ENCODE measurements at regions not wholly inside any gene's neighbourhood (a gene's known extent, or its start where the extent isn't known, plus 50 kb on each side); places are given as distances from the start of the nearest gene placed in this dataset.

DNA sequence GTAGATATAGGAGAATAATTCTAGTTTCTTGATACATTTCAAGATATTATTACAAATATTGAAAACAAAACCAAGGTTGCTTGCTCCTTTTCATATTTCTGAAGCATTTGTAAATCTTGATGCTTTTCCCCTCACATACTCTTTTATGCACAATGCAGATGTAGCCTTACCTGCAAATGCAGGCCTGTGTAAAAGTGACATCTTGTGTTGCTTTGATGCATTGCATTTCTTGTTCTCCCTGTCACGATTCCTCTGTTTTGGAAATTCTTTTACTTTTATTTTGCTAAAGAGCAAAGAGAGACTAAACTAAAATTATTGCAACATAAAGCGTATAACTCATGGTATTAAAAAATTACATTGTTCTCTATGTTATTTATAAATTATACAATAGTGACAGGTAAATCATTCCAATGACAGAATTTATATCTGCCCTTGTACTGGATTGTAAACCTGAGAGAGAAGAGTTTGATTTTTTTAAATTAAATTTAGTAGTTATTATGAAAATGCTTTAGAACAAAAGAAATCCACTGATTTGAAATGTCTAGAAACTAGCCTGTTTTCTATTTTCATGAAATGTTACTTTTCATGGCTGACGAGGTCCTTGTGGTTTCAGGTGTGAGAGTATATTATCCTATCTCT is 970.0 kb downstream of the MAT2B start:
- no peak for DNase-seq (ENCODE audit: low read depth)
- TF ChIP-seq, protein P1, sequence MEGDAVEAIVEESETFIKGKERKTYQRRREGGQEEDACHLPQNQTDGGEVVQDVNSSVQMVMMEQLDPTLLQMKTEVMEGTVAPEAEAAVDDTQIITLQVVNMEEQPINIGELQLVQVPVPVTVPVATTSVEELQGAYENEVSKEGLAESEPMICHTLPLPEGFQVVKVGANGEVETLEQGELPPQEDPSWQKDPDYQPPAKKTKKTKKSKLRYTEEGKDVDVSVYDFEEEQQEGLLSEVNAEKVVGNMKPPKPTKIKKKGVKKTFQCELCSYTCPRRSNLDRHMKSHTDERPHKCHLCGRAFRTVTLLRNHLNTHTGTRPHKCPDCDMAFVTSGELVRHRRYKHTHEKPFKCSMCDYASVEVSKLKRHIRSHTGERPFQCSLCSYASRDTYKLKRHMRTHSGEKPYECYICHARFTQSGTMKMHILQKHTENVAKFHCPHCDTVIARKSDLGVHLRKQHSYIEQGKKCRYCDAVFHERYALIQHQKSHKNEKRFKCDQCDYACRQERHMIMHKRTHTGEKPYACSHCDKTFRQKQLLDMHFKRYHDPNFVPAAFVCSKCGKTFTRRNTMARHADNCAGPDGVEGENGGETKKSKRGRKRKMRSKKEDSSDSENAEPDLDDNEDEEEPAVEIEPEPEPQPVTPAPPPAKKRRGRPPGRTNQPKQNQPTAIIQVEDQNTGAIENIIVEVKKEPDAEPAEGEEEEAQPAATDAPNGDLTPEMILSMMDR (conservative IDR thresholded peaks at IDR 0.05; ENCODE audit: low read depth, low read length) = peak; percentile 89
- no peak overlapping the region for H3K4me3 ChIP-seq (ENCODE audit: low read length)

DNA sequence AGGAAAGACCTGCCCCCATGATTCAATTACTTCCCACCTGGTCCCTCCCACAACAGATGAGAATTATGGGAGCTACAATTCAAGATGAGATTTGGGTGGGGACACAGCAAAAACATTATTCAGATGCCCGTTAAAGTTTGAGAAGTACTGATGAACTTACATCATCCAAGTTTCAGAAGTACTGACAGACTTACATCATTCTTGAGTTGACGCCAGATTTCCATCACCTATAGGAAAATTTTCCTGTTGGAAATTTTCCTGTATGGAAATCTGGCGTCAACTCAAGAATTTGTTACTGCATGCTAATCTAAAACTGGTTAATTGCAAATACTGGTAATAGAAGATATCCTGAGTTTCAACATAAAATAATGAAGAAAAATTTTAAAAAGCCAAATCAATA is 975.9 kb downstream of the MAT2B start:
- H3K4me3 ChIP-seq (ENCODE audit: low read length) = no peak overlapping the region
- TF ChIP-seq, protein P1 (conservative IDR thresholded peaks at IDR 0.05; ENCODE audit: low read depth, low read length) = no peak
- no peak for DNase-seq (ENCODE audit: low read depth)

DNA sequence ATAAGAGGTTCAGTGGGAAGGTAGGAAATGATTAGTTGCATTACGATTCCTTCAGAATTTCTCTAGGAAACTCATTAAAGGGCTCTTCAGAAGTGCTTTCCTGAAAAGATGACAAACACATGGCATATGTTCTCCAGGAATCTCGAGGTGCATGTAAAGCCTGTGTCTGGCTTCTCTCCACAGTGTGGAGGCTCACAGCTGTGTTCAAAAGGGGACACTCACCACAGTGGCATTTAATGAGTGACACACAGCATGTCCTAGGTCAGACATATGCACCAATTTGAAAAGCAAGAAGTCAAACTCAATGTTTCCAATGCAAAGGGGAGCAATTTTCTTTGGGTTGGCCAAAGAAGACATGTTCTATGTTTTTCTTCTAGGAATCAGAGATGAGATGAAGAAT is 976.9 kb downstream of the MAT2B start:
- TF ChIP-seq, protein P1 (conservative IDR thresholded peaks at IDR 0.05; ENCODE audit: low read depth, low read length) = no peak
- H3K4me3 ChIP-seq (ENCODE audit: low read length) = no peak overlapping the region
- no peak for DNase-seq (ENCODE audit: low read depth)

DNA sequence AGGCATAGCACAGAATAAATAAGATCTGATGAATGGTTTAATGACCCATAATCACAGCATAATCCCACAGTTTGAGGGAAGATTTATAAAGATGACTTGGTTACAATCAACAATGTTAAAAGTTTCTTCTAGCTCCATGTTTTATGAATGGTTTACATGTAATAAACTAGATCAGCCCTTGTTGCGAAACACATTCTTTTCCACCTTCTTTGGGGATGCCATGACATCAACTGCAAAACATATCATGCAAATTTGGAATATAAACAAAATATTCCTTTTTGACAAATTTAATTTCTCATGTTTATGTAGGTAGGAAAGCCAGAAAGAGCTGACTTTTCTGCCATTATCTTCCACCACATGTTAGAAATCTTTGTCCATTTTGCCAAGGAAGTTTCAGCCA is 979.5 kb downstream of the MAT2B start:
- no peak for DNase-seq (ENCODE audit: low read depth)
- TF ChIP-seq, protein P1 (conservative IDR thresholded peaks at IDR 0.05; ENCODE audit: low read depth, low read length) = no peak
- H3K4me3 ChIP-seq (ENCODE audit: low read length) = no peak overlapping the region

DNA sequence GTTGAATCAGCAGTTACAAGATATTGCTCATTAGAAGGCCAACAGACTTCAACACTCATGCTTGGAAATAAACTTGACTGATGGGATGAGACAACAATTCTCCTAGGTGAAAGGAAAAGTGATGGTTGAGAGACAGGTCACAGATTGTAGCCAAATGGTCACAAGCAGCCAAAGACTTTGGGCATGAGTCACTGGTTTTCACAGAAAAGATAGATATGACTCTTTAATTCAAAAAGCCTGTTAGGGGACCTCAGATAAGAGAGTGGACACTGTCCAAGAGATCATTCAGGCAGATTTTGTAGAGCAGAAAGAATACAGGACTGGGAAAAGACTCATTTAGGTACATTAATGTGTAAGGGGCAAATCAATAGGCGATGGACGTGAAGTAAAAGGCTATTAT is 982.5 kb downstream of the MAT2B start:
- no peak for DNase-seq (ENCODE audit: low read depth)
- TF ChIP-seq, protein P1 (conservative IDR thresholded peaks at IDR 0.05; ENCODE audit: low read depth, low read length) = no peak
- H3K4me3 ChIP-seq (ENCODE audit: low read length) = no peak overlapping the region

DNA sequence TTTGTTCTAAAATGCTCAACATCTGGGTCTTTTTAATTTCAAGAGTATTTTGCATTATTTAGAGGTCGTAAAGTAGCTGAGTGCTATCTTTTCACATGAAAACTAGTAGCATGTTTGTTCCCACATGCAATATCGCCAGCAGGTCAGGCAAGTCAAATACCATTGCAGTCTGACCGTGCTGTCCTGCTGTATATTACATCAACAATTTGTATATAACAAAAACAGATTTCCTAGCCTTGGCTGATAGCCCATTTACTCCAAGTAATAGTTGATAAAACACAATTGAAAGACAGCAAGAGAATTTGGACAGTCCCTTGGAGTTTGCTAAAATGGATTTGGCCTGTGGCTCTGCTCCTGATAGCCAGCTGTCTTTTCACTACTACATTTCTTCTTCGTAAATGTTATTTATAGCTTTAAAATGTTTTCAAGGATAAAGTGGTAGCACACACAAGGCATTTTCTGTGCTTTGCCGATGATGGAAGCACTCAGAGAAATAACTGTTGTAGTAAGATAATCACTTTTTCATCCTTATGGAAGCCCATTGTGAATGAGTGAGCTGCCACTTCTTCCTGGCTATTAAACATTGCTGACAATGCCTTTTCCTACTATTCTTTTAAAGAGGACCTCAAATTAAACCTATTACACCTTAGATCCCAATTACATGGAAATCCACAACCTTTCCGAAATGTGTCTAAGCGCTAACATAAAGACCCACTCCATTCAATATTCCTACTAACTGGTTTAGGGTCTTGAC is 992.1 kb downstream of the MAT2B start:
- DNase-seq (ENCODE audit: low read depth) = no peak
- TF ChIP-seq, protein P1 (conservative IDR thresholded peaks at IDR 0.05; ENCODE audit: low read depth, low read length) = no peak
- no peak overlapping the region for H3K4me3 ChIP-seq (ENCODE audit: low read length)

DNA sequence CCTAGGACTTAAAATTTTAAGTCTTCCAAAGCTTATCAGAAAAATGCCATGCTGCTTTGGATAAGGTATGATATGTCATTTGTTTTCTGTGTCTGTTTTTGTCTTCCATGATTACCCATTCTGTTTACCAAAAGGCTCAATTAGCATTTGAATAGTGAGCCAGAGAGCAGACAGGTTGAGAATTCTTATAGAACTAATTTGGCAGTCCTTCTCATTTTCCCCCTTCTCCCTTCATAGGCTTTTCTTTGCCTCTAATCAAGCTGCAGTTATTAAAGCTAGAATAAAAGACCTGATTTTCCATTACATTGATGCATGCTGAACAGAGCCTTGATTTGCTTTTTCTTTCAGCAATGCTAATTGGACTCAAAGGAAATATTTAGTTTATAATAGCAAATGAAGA is 993.0 kb downstream of the MAT2B start:
- H3K4me3 ChIP-seq (ENCODE audit: low read length) = no peak overlapping the region
- TF ChIP-seq, protein P1 (conservative IDR thresholded peaks at IDR 0.05; ENCODE audit: low read depth, low read length) = no peak
- no peak for DNase-seq (ENCODE audit: low read depth)
